Stimulated activated CD4-positive, alpha-beta T cell treated with anti-CD3 and anti-CD28 coated beads, Interleukin-15, amount 100 ng/mL, for 24 hours (primary cell): ENCODE measurements at regions not wholly inside any gene's neighbourhood (a gene's known extent, or its start where the extent isn't known, plus 50 kb on each side); places are given as distances from the start of the nearest gene placed in this dataset.

Source experiments
- DNase-seq: peaks from one replicate; pipeline ENCODE4 v3.0.0-alpha.2; 2020

DNA sequence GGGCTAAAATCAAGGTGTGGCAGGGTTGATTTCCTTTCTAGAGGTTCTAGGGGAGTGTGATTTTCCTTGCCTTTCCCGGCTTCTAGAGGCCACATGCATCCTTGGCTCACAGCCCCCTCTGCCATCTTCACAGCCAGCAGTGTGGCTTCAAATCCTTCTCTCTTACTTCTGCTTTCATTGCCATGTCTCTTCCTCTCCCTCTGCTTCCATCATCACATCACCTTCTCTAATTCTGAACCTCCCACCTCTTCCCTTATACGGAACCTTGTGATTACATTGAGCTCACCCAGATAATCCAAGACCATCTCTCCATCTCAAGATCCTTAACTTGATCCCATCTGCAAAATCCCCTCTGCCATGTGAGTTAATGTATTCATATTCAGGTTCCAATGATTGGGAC lies 56.2 kb upstream of the RMDN2 start:
- no peak for DNase-seq

DNA sequence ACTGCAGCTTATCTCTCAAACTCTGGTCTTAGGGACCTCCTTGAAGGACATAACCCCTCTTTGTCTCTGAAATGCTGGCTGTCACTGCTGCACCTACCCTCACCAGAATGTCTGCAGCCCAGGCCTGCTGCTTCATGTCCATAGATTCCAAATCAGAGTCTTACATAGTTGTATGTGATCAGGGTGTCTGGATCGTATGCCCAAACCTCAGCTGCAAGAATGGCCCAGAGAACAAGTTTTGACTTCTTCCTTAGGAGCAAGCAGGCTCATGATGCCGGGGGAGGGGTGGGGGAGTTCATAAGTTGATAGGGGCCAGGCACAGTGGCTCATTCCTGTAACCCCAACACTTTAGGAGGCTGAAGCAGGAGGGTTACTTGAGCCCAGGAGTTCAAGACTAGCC lies 55.8 kb upstream of the RMDN2 start:
- DNase-seq, result no peak

DNA sequence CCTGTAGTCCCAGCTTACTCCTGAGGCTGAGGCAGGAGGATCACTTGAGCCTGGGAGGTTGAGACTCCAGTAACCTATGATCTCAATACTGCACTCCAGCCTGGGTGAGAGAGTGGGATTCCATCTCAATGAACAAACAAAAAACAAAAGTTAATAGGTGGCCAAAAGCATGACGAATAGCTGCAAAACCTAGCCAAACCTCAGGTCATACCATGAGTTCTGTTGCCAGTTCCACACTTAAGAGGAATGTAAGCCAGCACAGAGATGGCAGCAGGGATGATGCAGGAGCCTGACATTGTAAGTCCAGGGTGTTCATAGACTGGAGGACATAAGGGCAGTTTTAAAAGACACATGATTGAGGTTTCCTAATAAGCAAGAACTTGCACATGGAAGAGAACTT lies 55.3 kb upstream of the RMDN2 start:
- DNase-seq, result no peak

DNA sequence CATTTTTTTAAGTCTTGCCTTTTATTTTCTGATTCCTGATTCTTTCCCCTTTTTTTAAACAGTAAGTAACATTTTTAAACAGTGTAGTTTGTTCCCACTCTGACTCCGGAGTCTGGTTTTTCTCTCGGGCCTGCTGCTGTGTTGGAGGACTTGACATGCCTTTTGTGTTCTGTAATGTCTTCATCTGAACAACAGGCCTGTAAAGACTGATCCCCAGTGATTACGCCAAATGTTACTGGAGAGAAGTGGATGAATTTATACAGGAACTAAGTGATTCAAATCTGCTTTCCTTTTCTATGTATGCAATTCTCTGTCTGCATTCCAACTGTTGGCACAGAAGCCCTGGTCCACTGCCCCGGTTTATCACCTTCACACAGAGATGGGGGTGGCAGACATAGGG lies 54.3 kb upstream of the RMDN2 start:
- no peak for DNase-seq

DNA sequence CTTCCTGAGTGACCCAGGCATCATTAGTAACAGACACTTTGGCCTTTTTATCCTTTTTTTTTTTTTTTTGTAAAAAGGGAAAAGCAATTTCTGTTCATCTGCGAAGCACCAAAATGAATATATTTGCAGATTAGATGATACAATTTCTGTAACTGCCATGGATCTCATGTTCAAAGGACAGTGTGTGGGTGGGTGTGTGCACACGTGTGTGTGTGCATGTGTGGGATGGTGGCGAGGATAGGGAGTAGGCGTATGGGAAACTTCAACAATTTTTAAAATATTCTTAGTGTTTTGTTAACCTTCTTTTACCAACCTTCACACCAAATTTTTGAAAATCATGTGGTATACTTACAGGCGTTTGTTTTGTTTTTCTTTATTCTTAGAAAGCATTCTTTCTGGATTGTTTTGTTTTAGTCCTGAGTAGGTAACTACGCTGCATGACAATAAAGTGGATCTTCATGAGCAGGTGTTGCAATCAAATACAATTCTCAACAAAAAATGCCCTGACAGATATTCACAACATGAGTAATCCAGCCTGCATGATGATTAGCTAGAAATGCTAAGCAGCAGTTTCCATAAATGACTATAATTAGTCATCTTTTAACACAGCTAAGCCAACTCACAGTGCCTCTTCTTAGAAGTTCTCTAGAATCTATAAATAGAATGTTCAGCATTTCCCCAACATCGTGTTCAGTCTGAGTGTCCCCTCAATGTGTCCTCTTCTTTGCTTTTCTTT lies 53.5 kb upstream of the RMDN2 start:
- DNase-seq, result no peak

DNA sequence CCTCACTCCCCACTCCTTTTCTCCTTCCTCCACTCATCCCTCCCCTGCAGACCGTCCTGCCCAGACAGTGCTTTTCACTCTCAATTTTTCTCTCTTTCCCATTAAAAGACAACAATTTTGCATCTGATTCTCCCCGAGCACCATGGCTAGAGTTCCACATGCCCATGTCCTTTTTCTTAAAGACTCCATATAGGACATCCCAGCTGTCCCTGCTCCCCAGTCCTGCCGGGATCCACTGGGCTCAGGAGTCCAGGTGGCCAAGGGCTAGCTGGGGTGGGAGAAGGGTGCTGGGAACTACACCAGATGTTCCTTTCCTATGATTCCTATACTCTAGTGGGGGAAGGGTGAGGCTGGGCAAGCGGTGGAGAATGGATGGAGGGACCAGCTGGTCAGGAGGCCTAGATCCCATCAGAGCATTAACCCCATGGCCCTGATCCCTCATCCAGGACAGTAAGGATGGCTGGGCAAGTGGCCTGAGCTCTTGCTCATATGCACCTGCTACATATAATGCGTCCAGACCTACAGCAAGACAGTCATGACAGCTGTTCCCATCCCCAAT lies 52.8 kb upstream of the RMDN2 start:
- DNase-seq, result no peak

DNA sequence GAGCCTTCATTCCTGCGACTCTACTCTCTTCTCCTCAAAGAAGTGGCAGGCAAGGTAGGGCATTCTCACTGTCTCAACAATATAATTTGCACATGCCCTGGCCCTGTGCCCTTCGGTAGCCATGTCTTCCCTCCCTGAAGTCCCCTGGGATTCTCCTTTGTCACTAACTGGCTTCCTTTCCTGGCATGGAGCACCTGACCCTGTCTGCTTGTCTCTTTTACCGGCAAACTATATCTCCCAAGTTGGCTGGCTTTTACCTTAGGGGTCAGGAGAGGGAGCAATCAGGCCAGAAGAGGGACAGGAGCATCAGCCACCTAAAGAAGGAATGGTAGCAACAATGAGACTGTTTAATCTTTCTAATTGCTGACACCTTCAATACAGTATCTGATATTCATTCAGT lies 51.9 kb upstream of the RMDN2 start:
- DNase-seq, result no peak

DNA sequence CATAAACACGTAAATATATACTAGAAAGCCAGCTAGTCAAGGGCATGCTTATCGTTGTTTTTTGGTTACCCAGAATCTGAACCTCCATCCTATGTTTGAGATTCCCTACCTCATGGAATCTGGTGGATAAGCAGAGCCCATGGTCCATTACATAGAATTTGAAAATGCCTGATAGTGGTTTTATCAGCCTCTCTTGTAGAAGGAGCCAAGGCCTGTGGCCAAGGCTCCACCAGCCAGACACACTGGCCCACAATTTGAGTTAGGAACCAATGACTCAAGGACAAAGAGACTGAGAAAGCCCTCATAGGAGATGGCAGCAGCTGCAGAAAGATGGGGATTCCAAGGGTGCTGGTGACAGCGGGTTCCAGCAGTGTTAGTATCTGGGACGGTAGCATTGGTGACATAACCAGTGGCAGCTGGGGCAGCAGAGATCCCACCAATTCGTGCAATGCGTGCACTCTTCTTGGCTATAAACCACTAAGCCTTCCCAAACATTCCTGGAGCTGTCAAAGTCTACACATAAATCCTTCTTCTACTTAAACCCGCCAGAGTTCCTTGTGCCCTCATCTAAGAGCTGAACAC lies 51.2 kb upstream of the RMDN2 start:
- no peak for DNase-seq

DNA sequence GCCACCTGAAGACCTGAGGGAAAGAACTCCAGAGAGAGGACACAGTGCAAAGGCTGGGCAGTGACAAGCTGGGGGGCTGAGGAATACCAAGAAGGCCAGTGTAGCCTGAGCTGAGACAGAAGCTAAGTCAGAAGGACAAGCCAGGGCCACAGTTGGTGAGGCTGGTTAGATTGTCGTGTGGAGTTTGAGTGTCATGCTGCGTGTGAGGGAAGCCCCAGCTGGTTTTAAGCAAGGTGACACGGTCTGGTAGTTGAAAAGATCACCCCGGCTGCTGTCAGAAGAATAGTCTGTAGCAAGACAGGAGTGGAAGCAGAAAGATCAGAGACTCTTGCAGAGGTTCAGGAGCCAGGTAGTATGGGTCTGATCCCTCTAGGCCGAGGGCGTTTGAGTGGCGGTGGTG lies 50.6 kb upstream of the RMDN2 start:
- no peak for DNase-seq
